ENCODE measurements at regions not wholly inside any gene's neighbourhood (a gene's known extent, or its start where the extent isn't known, plus 50 kb on each side); places are given as distances from the start of the nearest gene placed in this dataset.

DNA sequence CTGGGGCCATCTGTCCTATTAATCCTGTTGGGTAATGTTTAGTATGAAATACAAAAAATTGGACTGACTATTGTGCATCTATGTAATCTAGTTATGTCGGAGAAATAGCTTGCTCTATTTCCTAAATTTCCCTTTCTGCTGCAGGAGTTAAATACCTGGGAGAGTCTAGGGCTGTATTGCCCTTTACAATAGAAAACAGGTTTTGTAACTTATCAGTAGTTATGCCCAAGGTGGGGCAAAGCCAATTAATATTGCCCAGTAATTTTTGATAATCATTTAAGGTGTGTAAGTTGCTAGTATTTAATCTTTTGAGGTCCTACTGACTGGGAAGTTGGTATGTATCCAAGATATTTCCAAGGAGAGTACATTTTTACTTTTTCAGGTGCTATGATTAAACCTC lies 838.1 kb downstream of the DACH1 start:
- no peak overlapping the region for H3K4me3 ChIP-seq
- H3K4me1 ChIP-seq: no peaks in the 10 kb centered on the region
- 80 to 82% methylated on average over 1 of the region's 1 CpG for WGBS, 2 donors
- peaks cover 0 to 9% (median 0%) of the 10 kb centered on the region in 3 donors for H3K9me3 ChIP-seq
- DNase-seq (no peak), ATAC-seq (no peak)
- intact Hi-C loops (cut with DNase I): no loop called here
- H3K27me3 ChIP-seq: no peaks in the 10 kb centered on the region
- TF ChIP-seq POLR2A (IDR thresholded peaks at IDR 0.05): no peak
- TF ChIP-seq, protein P1, sequence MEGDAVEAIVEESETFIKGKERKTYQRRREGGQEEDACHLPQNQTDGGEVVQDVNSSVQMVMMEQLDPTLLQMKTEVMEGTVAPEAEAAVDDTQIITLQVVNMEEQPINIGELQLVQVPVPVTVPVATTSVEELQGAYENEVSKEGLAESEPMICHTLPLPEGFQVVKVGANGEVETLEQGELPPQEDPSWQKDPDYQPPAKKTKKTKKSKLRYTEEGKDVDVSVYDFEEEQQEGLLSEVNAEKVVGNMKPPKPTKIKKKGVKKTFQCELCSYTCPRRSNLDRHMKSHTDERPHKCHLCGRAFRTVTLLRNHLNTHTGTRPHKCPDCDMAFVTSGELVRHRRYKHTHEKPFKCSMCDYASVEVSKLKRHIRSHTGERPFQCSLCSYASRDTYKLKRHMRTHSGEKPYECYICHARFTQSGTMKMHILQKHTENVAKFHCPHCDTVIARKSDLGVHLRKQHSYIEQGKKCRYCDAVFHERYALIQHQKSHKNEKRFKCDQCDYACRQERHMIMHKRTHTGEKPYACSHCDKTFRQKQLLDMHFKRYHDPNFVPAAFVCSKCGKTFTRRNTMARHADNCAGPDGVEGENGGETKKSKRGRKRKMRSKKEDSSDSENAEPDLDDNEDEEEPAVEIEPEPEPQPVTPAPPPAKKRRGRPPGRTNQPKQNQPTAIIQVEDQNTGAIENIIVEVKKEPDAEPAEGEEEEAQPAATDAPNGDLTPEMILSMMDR (IDR thresholded peaks at IDR 0.05): no peak
- H3K36me3 ChIP-seq (replicated peaks in 1 of 2; ENCODE audit: insufficient read depth in 1 of 2, low read depth in 2 of 2): no peaks in the 10 kb centered on the region
- H3K27ac ChIP-seq: no peak overlapping the region

DNA sequence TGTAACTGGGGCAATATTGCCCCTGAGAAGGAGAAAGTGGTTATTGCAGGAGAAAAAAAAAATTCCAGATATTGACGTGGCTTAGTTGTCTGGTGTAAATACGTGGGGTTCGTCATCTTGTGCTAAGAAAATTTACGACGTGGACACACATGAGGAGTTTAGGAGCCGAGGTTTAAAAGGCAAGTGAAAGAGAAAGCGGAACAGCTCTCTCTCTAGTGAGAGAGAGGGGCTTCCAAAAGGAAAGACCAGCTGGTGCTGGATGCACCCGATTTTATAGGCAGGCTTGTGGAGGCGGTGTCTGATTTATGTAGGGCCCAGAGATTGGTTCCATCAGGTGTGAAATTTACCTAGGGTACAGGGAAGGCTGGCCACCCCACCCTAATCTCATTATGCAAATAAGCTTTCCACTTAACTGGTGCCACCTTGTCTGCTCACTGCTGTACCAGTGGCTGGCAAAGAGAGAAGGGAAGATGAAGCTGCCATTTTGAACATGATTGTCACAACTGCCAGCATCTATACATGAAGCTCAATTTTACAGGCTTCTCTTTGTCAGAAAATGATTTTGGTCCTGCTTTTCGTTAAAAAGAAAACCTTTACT lies 845.1 kb downstream of the DACH1 start:
- H3K4me3 ChIP-seq: no peak overlapping the region
- no peak overlapping the region for H3K27ac ChIP-seq
- DNase-seq: no peak
- no peaks in the 10 kb centered on the region for H3K27me3 ChIP-seq
- no peak for ATAC-seq
- WGBS, 2 donors: 78 to 81% methylated on average over 10 of the region's 10 CpGs
- H3K36me3 ChIP-seq (replicated peaks in 1 of 2; ENCODE audit: insufficient read depth in 1 of 2, low read depth in 2 of 2): no peaks in the 10 kb centered on the region
- H3K9me3 ChIP-seq: no peaks in the 10 kb centered on the region
- intact Hi-C loops (cut with DNase I): no loop called here
- H3K4me1 ChIP-seq: no peaks in the 10 kb centered on the region
- no peak for TF ChIP-seq POLR2A (IDR thresholded peaks at IDR 0.05)
- TF ChIP-seq, protein P1 (IDR thresholded peaks at IDR 0.05): no peak

DNA sequence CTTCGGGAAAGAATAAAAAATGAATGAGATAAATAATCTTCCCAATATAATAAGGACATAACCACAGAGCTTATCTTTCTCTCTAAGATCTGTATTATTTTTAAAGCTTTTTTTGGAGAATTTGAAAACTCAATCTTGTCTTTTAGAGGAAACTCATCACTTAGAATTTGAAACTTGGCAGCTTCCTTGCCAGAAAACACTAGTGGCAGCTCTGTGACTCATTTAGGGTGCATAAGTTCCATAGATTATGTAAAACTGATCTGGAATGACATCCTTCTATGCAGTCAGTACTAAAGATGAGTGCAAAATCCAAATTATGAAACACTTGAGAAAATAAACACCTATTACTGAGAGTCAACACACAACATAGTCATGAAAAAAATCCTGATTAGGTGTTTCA lies 848.0 kb downstream of the DACH1 start:
- DNase-seq (no peak), ATAC-seq (no peak)
- H3K4me1 ChIP-seq: no peaks in the 10 kb centered on the region
- H3K9me3 ChIP-seq: no peaks in the 10 kb centered on the region
- H3K4me3 ChIP-seq: no peak overlapping the region
- no peak overlapping the region for H3K27ac ChIP-seq
- no peaks in the 10 kb centered on the region for H3K27me3 ChIP-seq
- 53 to 59% methylated on average over 1 of the region's 1 CpG for WGBS, 2 donors
- intact Hi-C loops (cut with DNase I): no loop called here
- no peaks in the 10 kb centered on the region for H3K36me3 ChIP-seq (replicated peaks in 1 of 2; ENCODE audit: insufficient read depth in 1 of 2, low read depth in 2 of 2)
- no peak for TF ChIP-seq POLR2A (IDR thresholded peaks at IDR 0.05)
- TF ChIP-seq, protein P1 (IDR thresholded peaks at IDR 0.05): no peak

DNA sequence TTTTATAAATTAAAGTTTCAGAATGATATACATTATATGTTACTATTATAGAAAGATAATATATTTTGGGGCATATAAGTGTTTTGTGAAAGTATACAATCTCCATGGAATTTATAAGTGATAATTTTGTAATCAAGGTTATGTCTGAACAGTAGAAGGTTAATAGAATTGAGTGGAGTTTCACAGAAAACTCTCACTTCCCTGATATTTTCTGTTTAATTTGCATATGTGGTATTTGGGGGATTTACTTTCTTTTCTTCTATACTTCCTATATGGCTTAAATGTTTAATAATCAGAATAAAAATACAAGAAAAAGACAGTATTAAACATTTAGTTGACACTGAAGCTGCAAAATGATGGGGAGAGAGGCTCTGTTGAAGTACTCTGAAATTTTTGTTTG lies 848.5 kb downstream of the DACH1 start:
- Histone ChIP-seq H3K4me3 (no peak overlapping the region), H3K4me1 (no peaks in the 10 kb centered on the region), H3K36me3 (replicated peaks in 1 of 2; ENCODE audit: insufficient read depth in 1 of 2, low read depth in 2 of 2) (no peaks in the 10 kb centered on the region), H3K27me3 (no peaks in the 10 kb centered on the region), H3K9me3 (no peaks in the 10 kb centered on the region), H3K27ac (no peak overlapping the region)
- ATAC-seq (no peak), DNase-seq (no peak)
- TF ChIP-seq POLR2A (IDR thresholded peaks at IDR 0.05): no peak
- TF ChIP-seq, protein P1 (IDR thresholded peaks at IDR 0.05): no peak
- intact Hi-C loops (cut with DNase I): no loop called here

DNA sequence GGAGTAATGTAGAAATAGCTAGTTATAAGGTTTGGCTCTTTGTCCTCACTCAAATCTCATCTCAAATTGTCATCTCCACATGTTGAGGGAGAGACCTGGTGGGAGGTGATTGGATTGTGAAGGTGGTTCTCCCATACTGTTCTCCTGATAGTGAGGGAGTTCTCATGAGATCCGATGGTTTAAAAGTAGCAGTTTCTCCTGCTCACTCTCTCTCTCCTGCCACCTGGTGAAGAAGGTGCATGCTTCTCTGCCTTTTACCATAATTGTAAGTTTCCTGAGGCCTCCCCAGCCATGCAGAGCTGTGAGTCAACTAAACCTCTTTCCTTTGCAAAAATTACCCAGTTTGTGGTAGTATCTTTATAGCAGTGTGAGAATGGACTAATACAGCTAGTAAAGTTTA lies 849.4 kb downstream of the DACH1 start:
- DNase-seq (no peak), ATAC-seq (no peak)
- no peaks in the 10 kb centered on the region for H3K36me3 ChIP-seq (replicated peaks in 1 of 2; ENCODE audit: insufficient read depth in 1 of 2, low read depth in 2 of 2)
- TF ChIP-seq, protein P1 (IDR thresholded peaks at IDR 0.05): no peak
- no peak for TF ChIP-seq POLR2A (IDR thresholded peaks at IDR 0.05)
- intact Hi-C loops (cut with DNase I): no loop called here
- no peaks in the 10 kb centered on the region for H3K4me1 ChIP-seq
- 23 to 27% methylated on average over 1 of the region's 1 CpG for WGBS, 2 donors
- H3K27me3 ChIP-seq: no peaks in the 10 kb centered on the region
- no peak overlapping the region for H3K4me3 ChIP-seq
- no peaks in the 10 kb centered on the region for H3K9me3 ChIP-seq
- H3K27ac ChIP-seq: no peak overlapping the region
